ENCODE measurements at regions not wholly inside any gene's neighbourhood (a gene's known extent, or its start where the extent isn't known, plus 50 kb on each side); places are given as distances from the start of the nearest gene placed in this dataset.

DNA sequence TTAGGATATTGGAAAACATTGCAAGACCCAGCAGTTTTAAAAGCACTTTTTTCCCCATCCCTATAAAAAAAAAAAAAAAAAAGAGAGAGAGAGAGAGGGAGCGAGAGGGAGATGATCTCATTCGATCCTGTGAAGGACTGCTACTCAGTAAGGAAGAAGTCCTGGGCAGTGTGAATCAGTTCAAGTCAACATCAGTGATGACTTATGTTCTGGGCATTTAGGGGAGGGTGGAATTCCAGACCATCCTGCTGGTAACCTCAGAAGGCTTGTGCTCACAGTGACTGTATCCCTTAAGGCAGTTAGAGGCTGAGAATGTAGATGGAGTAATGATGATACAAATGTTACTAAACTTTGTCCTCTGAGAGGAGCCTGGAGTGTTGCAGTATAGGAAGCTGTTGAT lies 151.4 kb downstream of the TGFB2 start:
- in situ Hi-C loops (cut with MboI) = no loop called here
- DNase-seq (ENCODE audit: low read depth, low spot score) (no peak), FAIRE-seq (no peak), ATAC-seq (no peak)
- Histone ChIP-seq H3K9ac (ENCODE audit: control insufficient read depth, insufficient read depth, low read length) (no peak overlapping the region), H3K79me2 (ENCODE audit: control insufficient read depth, insufficient read depth, low read length) (no peaks in the 10 kb centered on the region), H2AFZ (ENCODE audit: control insufficient read depth, low read depth, low read length) (no peak overlapping the region), H3K27me3 (replicated peaks in 1 of 2; ENCODE audit: control insufficient read depth in 2 of 2, insufficient read depth in 2 of 2, low read length in 1 of 2) (no peaks in the 10 kb centered on the region), H3K4me1 (ENCODE audit: control insufficient read depth, insufficient read depth, low read length) (no peaks in the 10 kb centered on the region), H4K20me1 (ENCODE audit: control insufficient read depth, insufficient read depth) (no peaks in the 10 kb centered on the region; the same call in 1 of the 2 replicates), H3K27ac (ENCODE audit: control insufficient read depth, insufficient read depth) (no peak overlapping the region), H3K4me3 (no peak overlapping the region), H3K4me2 (ENCODE audit: control insufficient read depth, insufficient read depth) (no peak overlapping the region), H3K9me3 (replicated peaks; ENCODE audit: control insufficient read depth, insufficient read depth, low read length) (no peaks in the 10 kb centered on the region), H3K36me3 (ENCODE audit: control insufficient read depth in 2 of 2, insufficient read depth in 2 of 2, low read length in 1 of 2) (no peaks in the 10 kb centered on the region)
- ChIA-PET POLR2A (no interaction called here), RAD21 (ENCODE audit: unreplicated experiment) (no interaction called here), SMC1A (ENCODE audit: uncharacterized antibody, unreplicated experiment) (no interaction called here), CTCF (no interaction called here)
- intact Hi-C loops (cut with micrococcal nuclease; ENCODE audit: unreplicated experiment) = no loop called here
- BruUV-seq (replicated peaks) = no TSS peak
- TF ChIP-seq HCFC1 (IDR thresholded peaks at IDR 0.05; ENCODE audit: low read length) = no peak
- TF ChIP-seq, protein P1, sequence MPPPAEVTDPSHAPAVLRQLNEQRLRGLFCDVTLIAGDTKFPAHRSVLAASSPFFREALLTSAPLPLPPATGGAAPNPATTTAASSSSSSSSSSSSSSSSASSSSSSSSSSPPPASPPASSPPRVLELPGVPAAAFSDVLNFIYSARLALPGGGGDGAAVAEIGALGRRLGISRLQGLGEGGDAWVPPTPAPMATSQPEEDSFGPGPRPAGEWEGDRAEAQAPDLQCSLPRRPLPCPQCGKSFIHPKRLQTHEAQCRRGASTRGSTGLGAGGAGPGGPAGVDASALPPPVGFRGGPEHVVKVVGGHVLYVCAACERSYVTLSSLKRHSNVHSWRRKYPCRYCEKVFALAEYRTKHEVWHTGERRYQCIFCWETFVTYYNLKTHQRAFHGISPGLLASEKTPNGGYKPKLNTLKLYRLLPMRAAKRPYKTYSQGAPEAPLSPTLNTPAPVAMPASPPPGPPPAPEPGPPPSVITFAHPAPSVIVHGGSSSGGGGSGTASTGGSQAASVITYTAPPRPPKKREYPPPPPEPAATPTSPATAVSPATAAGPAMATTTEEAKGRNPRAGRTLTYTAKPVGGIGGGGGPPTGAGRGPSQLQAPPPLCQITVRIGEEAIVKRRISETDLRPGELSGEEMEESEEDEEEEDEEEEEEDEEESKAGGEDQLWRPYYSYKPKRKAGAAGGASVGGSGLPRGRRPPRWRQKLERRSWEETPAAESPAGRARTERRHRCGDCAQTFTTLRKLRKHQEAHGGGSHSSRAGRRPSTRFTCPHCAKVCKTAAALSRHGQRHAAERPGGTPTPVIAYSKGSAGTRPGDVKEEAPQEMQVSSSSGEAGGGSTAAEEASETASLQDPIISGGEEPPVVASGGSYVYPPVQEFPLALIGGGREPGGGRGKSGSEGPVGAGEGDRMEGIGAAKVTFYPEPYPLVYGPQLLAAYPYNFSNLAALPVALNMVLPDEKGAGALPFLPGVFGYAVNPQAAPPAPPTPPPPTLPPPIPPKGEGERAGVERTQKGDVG (CRISPR knock-in tag; IDR thresholded peaks at IDR 0.05) = no peak
- WGBS (ENCODE audit: insufficient coverage, insufficient replicate concordance, low lambda C conversion rate, missing lambda C conversion rate) = no CpG with 5 or more reads among the region's 2 CpGs

DNA sequence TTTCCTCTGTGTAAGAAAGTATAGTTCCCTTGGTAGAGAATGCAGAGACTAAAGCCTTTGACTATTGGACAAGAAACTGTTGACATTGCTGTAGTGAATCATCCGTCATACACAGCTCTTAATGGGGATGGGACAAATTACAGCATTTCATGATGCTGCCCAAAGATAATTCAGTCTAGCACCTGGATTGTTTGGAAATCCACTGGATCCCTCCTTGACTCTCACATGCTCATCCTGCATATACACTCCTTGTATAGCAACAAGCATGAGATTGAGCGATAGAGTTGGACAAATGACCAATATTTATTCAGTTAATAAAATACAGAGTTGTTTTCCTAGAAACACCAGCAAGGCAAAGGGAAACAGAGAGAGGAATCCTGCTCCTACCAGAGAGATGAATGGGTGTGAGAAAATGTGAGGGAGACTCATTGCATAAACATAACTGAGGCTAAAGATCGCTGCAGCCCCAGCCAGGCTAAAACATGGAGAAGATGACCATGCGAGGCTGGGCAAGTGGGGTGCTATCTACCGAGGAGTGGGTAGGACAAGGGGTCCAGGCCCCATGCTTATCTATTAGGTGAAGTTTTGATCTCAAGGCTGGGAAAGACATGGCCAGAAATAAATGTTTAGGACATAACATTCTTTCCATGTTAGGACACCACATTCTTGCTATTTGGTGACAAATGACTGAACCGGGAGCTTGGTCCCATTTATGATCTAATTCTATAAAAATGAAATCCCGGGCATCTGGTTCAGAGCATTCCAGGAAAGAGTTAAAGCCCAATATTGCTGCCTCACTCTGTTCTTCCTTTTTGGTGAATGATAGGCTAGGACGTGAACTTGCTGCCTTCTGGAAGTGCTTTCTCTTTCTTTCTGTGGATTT lies 153.2 kb downstream of the TGFB2 start:
- H3K4me1 ChIP-seq (ENCODE audit: control insufficient read depth, insufficient read depth, low read length) = no peaks in the 10 kb centered on the region
- no peak for FAIRE-seq
- H3K4me3 ChIP-seq = no peak overlapping the region
- no peaks in the 10 kb centered on the region for H3K36me3 ChIP-seq (ENCODE audit: control insufficient read depth in 2 of 2, insufficient read depth in 2 of 2, low read length in 1 of 2)
- H3K27ac ChIP-seq (ENCODE audit: control insufficient read depth, insufficient read depth) = no peak overlapping the region
- H2AFZ ChIP-seq (ENCODE audit: control insufficient read depth, low read depth, low read length) = no peak overlapping the region
- in situ Hi-C loops (cut with MboI) (no loop called here), intact Hi-C loops (cut with micrococcal nuclease; ENCODE audit: unreplicated experiment) (no loop called here)
- ChIA-PET SMC1A (ENCODE audit: uncharacterized antibody, unreplicated experiment) (no interaction called here), CTCF (interaction anchor here (1.7 kb wide), 1 partner anchor 23 kb away, joined by 4 read pairs; no protein-coding TSS in a partner anchor), RAD21 (ENCODE audit: unreplicated experiment) (no interaction called here), POLR2A (interaction anchor here (0.6 kb wide), 1 partner anchor 189 kb away, joined by 4 read pairs; no protein-coding TSS in a partner anchor)
- no peaks in the 10 kb centered on the region for H3K27me3 ChIP-seq (replicated peaks in 1 of 2; ENCODE audit: control insufficient read depth in 2 of 2, insufficient read depth in 2 of 2, low read length in 1 of 2)
- no peak for ATAC-seq
- H3K79me2 ChIP-seq (ENCODE audit: control insufficient read depth, insufficient read depth, low read length) = no peaks in the 10 kb centered on the region
- no TSS peak for BruUV-seq (replicated peaks)
- TF ChIP-seq HDAC6 (IDR thresholded peaks at IDR 0.05; ENCODE audit: unreplicated experiment) (no peak), ETV6 (conservative IDR thresholded peaks at IDR 0.05 in 1 of 2, IDR thresholded peaks at IDR 0.05 in 1 of 2; ENCODE audit: borderline replicate concordance in 1 of 2, low read depth in 1 of 2) (0 out of 4 replicates have a peak, but pooled peaks of 1 of the 2 experiments have one; percentile 44)
- no peaks in the 10 kb centered on the region; the same call in 1 of the 2 replicates for H4K20me1 ChIP-seq (ENCODE audit: control insufficient read depth, insufficient read depth)
- H3K9me3 ChIP-seq (replicated peaks; ENCODE audit: control insufficient read depth, insufficient read depth, low read length) = no peaks in the 10 kb centered on the region
- WGBS (ENCODE audit: insufficient coverage, insufficient replicate concordance, low lambda C conversion rate, missing lambda C conversion rate) = 48% methylated on average over 8 of the region's 8 CpGs
- DNase-seq (ENCODE audit: low read depth, low spot score) = no peak
- H3K9ac ChIP-seq (ENCODE audit: control insufficient read depth, insufficient read depth, low read length) = no peak overlapping the region
- no peak overlapping the region for H3K4me2 ChIP-seq (ENCODE audit: control insufficient read depth, insufficient read depth)

Data from GM12878 (cell line).